GM18907 (cell line): ENCODE measurements at regions not wholly inside any gene's neighbourhood (a gene's known extent, or its start where the extent isn't known, plus 50 kb on each side); places are given as distances from the start of the nearest gene placed in this dataset.

ENCODE experiments used
- ATAC-seq: cut with Tn5 transposase; IDR thresholded peaks from one replicate; pipeline ENCODE4 v1.9.1; 2021; ENCODE audit warnings: mild to moderate bottlenecking, moderate library complexity; ENCODE audit not compliant: unreplicated experiment

- no peak for ATAC-seq
Measured at GRCh38 chr7:131964203-131964602, 407.8 kb upstream of the PODXL start.

- ATAC-seq, result no peak
Measured at GRCh38 chr7:131961054-131961680, 404.7 kb upstream of the PODXL start.

GRCh38 chr7:131959106-131959812 lies 402.8 kb upstream of the PODXL start:
- ATAC-seq, result no peak

GRCh38 chr7:131957338-131958020 lies 401.1 kb upstream of the PODXL start:
- no peak for ATAC-seq

GRCh38 chr7:131956864-131957263 lies 400.4 kb upstream of the PODXL start:
- ATAC-seq, result no peak

GRCh38 chr7:131955679-131956078 lies 399.3 kb upstream of the PODXL start:
- ATAC-seq, result no peak

- ATAC-seq, result no peak
Measured at GRCh38 chr7:131953184-131953583, 396.8 kb upstream of the PODXL start.

- ATAC-seq, result no peak
Measured at GRCh38 chr7:131952365-131952764, 395.9 kb upstream of the PODXL start.

- ATAC-seq, result no peak
Measured at GRCh38 chr7:131950758-131951157, 394.3 kb upstream of the PODXL start.

- no peak for ATAC-seq
Measured at GRCh38 chr7:131949659-131950058, 393.2 kb upstream of the PODXL start.

- no peak for ATAC-seq
Measured at GRCh38 chr7:131948434-131949053, 392.1 kb upstream of the PODXL start.

GRCh38 chr7:131947661-131948060 lies 391.2 kb upstream of the PODXL start:
- ATAC-seq, result no peak

- ATAC-seq, result no peak
Measured at GRCh38 chr7:131945957-131946544, 389.6 kb upstream of the PODXL start.

GRCh38 chr7:131945313-131945911 lies 389.0 kb upstream of the PODXL start:
- peak; percentile 65 for ATAC-seq

- no peak for ATAC-seq
Measured at GRCh38 chr7:131944556-131945069, 388.2 kb upstream of the PODXL start.

GRCh38 chr7:131943646-131944045 lies 387.2 kb upstream of the PODXL start:
- no peak for ATAC-seq

GRCh38 chr7:131943211-131943610 lies 386.8 kb upstream of the PODXL start:
- ATAC-seq, result no peak

- no peak for ATAC-seq
Measured at GRCh38 chr7:131942287-131943150, 386.1 kb upstream of the PODXL start.

- no peak for ATAC-seq
Measured at GRCh38 chr7:131941291-131941690, 384.9 kb upstream of the PODXL start.
